ENCODE measurements at regions not wholly inside any gene's neighbourhood (a gene's known extent, or its start where the extent isn't known, plus 50 kb on each side); places are given as distances from the start of the nearest gene placed in this dataset.

DNA sequence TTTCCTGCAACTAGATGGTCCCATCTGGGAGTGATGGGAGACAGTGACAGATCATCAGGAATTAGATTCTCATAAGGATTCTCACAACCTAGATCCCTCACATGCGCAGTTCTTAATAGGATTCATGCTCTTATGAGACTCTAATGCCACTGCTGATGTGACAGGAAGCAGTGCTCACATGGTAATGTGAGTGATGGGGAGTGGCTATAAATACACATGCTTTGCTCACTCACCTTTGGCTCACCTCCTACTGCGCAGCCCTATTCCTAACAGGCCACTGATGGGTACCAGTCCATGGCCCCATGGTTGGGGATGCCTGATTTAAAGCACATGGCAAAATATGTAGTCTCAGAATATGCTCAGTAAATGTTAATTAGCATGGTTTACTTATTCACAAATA lies 80.6 kb upstream of the MBOAT1 start:
- no peak for DNase-seq (ENCODE audit: extremely low read depth, low read depth)
- TF ChIP-seq, protein P1, sequence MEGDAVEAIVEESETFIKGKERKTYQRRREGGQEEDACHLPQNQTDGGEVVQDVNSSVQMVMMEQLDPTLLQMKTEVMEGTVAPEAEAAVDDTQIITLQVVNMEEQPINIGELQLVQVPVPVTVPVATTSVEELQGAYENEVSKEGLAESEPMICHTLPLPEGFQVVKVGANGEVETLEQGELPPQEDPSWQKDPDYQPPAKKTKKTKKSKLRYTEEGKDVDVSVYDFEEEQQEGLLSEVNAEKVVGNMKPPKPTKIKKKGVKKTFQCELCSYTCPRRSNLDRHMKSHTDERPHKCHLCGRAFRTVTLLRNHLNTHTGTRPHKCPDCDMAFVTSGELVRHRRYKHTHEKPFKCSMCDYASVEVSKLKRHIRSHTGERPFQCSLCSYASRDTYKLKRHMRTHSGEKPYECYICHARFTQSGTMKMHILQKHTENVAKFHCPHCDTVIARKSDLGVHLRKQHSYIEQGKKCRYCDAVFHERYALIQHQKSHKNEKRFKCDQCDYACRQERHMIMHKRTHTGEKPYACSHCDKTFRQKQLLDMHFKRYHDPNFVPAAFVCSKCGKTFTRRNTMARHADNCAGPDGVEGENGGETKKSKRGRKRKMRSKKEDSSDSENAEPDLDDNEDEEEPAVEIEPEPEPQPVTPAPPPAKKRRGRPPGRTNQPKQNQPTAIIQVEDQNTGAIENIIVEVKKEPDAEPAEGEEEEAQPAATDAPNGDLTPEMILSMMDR (IDR thresholded peaks at IDR 0.05; ENCODE audit: low read depth, low read length, missing control alignments): no peak
- no peak overlapping the region for H3K4me3 ChIP-seq (replicated peaks; ENCODE audit: low read depth, low read length)

DNA sequence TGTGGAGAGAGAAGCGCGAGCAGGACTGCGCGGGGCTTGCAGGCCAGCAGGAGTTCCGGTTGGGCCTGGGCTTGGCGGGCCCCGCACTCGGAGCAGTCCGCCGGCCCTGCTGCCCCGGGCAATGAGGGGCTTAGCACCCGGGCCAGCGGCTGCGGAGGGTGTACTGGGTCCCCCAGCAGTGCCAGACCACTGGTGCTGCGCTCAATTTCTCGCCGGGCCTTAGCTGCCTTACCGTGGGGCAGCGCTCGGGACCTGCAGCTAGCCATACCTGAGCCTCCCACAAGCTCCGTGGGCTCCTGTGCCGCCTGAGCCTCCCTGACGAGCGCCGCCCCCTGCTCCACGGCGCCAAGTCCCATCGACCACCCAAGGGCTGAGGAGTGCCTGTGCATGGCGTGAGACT lies 89.0 kb upstream of the MBOAT1 start:
- DNase-seq (ENCODE audit: extremely low read depth, low read depth): no peak
- TF ChIP-seq, protein P1 (IDR thresholded peaks at IDR 0.05; ENCODE audit: low read depth, low read length, missing control alignments): no peak
- H3K4me3 ChIP-seq (replicated peaks; ENCODE audit: low read depth, low read length): no peak overlapping the region

DNA sequence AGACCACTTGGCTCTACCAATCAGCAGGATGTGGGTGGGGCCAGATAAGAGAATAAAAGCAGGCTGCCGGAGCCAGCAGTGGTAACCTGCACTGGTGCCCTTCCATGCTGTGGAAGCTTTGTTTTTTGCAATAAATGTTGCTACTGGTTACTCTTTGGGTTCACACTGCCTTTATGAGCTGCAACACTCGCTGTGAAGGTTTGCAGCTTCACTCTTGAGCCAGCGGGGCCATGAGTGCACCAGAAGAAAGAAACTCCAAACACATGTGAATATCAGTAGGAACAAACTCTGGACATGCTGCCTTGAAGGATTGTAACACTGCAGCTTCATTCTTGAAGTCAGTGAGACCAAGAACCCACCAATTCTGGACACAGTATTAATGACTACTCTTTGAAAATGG lies 89.9 kb upstream of the MBOAT1 start:
- no peak overlapping the region for H3K4me3 ChIP-seq (replicated peaks; ENCODE audit: low read depth, low read length)
- TF ChIP-seq, protein P1 (IDR thresholded peaks at IDR 0.05; ENCODE audit: low read depth, low read length, missing control alignments): no peak
- DNase-seq (ENCODE audit: extremely low read depth, low read depth): no peak

DNA sequence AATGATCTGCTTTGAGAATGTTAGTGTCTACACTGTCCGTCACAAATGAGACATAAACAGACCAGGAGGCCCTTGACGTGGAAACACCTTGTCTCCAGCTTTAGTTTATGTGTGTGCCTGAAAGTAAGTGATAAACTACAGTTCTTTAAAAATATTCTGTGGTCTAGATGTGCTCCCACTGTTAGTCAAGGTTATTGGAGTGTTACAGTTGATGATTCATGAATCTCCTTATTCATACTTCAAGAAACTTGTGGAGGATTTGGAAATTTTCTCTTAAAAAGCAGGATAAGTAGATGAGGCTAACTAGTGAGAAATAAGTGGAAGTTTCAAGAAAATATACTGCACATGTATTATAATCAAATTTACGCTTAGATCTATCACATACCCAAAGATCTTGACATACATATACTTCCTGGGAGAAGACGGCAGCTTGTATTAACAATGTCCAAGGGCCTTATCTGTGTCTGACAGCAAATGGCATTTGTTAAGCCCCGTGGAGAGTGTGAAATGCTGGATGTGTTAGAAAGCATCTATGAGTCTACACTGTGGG lies 90.5 kb upstream of the MBOAT1 start:
- H3K4me3 ChIP-seq (replicated peaks; ENCODE audit: low read depth, low read length): no peak overlapping the region
- no peak for DNase-seq (ENCODE audit: extremely low read depth, low read depth)
- TF ChIP-seq, protein P1 (IDR thresholded peaks at IDR 0.05; ENCODE audit: low read depth, low read length, missing control alignments): no peak

DNA sequence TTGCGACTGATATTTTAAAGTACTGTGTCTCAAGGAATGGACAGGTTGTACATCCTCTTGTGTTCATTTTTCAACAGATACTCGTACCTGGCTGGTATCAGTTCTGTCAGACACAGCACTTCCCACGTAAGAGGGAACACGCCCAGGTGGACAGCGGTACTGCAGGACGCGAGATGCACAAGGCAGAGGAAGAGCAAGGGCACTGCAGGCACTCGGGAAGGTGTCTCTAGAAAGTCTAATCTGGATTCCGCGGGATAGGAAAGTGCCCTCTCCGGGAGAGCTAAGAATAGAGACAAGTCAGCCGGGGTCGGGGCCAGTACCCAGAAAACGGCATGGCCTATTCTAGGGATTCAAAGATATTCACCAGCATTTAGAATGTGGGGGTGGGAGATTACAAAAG lies 94.2 kb upstream of the MBOAT1 start:
- TF ChIP-seq, protein P1 (IDR thresholded peaks at IDR 0.05; ENCODE audit: low read depth, low read length, missing control alignments): no peak
- DNase-seq (ENCODE audit: extremely low read depth, low read depth): no peak
- no peak overlapping the region for H3K4me3 ChIP-seq (replicated peaks; ENCODE audit: low read depth, low read length)

DNA sequence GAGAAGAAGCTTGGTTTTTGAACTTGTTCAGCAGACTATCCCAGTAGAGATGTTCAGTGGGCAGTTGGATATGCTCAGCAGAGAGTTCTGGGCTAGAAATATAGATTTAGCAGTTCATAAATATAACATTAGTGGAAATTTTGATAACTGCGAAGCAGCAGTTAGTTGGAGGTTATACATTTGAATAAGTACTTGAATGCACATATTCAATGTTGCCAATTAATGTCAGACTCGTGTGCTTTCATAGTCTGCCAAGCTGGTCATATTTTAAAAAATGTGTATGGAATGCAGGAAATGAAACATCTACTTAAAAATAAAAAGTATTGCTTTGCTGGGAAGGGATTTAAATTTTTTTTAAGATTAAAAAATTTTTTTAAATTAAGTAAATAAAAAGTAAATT lies 92.5 kb upstream of the E2F3 start:
- no peak for DNase-seq (ENCODE audit: extremely low read depth, low read depth)
- no peak overlapping the region for H3K4me3 ChIP-seq (replicated peaks; ENCODE audit: low read depth, low read length)
- TF ChIP-seq, protein P1 (IDR thresholded peaks at IDR 0.05; ENCODE audit: low read depth, low read length, missing control alignments): no peak

DNA sequence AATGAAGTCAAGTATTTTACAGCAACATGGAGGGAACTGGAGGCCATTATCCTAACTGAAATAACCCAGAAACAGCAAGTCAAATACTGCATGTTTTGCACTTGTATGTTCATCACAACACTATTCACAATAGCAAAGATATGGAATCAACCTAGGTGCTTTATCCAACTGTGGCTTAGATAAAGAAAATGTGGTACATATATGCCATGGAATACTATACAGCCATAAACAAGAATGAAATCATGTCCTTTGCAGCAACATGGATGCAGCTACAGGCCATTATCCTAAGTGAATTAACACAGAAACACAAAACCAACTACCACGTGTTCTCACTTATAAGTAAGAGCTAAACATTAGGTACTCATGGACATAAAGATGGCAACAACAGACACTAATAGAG lies 91.5 kb upstream of the E2F3 start:
- no peak for DNase-seq (ENCODE audit: extremely low read depth, low read depth)
- H3K4me3 ChIP-seq (replicated peaks; ENCODE audit: low read depth, low read length): no peak overlapping the region
- TF ChIP-seq, protein P1 (IDR thresholded peaks at IDR 0.05; ENCODE audit: low read depth, low read length, missing control alignments): no peak
